Dedifferentiated amniotic fluid mesenchymal stem cell (primary cell): ENCODE measurements at regions not wholly inside any gene's neighbourhood (a gene's known extent, or its start where the extent isn't known, plus 50 kb on each side); places are given as distances from the start of the nearest gene placed in this dataset.

Experiments
- DNase-seq: peaks from one replicate; pipeline ENCODE4 v3.0.0-alpha.2; 2016; ENCODE audit errors: extremely low spot score

DNA sequence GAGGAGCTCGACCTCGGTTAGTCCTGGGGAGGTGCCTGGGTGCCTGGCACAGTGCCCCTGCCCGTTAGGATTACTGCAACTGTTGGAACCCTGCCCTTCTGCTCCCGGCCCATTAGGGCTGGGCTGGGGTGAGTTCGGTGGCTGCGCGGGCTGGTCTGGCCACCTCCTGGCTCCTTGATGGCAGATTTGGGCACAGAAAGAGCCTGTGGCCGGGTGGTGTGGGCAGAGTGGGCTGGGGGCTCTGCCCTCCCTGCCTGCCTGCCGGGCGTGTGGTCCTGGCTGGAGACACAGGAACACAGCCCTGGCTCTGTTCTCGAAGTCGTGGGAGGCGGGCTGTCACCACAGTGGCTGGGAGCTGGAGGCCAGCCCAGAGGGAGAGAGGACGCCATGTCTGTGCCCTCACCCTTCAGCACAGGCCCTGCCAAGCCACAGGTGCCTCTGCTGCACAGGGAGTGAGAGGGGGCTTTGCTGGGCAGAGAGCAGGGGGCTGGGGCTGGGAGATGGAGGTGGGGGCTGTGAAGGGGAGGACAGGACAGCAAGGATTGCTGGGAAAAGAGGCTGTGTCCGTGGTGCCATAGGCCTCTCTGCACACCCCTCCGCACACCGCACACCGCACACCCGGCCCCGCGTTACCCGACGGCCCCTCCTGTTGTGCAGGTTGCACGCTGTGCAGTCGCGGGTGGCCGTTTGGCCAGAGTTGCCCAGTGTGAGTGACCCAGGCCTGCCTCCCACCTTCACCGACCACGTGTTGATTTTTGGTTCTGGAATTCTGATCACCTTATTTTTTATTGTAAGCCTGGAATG lies 236.6 kb upstream of the GSE1 start:
- no peak for DNase-seq

DNA sequence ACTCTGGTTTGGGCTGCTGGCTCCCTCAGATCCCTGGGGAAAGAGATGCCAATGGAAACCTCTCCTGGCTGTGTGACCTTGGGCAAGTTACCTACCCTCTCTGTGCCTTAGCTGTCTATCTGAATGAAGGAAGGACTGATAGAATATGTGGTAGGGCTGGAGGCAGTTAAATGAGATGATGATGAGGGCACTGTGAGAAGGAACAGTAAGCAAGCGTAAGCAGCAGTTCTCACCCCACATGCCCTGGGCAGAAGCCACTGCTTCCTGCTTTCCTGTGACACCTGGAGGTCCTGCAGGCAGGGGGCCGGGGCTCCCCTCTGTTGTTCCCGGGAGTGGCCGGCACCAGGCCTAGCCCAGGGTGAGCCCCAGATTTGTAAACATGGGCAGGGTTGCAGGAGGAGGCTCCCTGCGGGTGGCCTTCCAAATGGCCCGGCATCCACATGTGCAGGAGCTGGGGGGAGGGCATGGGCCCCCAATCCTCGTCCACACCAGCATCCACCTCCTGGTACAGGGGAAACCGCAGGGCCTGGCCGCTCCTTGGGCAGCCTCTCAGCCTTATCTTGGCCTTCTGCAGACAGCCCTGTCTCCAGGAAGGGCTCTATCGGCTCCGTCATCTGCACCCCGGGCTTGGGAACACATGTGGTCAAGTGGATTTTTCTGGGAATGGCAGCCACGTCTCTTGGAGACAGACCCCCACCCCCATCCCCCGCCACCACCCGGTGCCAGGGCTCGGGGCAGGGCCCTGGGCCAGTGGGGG lies 235.6 kb upstream of the GSE1 start:
- DNase-seq, result no peak

DNA sequence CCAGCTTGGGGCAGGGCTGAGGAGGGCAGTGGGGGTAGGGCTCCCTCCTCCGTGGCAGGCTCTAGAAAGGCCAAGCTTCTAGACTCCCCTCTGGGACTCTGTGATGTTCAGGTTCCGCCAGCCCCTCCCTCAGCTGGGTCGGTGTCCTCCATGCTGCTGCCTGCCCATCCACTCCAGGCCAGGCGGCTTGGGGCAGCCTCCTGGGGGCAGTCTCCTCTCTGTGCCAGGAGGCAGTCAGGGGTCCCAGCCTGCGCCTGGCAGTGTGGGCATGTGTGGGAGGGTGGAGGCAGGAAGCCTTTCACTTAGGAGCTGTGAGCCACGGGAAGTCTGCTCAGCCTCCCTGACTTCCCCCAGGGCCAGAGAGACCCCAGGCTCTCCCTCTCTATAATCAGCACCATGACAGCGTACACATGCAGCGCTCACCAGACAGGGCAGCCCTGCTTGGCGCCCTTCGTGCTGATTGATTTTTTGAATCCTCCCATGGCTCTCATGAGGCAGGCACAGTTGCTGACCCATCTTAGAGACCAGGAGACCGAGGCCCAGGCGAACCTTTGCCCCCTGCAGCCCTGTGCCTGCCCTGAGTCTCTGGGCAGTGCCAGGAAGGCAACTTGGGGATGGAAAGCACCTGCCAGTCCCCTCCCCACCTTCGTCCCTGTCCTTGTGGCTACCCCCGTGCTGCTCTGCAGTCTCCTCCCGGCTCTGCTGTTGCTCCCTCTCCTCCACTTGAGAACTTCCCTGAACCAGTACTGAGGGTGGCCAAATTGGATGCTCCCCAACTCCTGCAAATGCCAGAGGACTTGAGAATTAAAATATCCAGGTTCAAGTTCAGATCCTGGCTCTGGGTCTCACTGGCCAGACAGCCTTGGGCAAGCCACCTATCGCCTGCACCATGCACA lies 234.7 kb upstream of the GSE1 start:
- no peak for DNase-seq

DNA sequence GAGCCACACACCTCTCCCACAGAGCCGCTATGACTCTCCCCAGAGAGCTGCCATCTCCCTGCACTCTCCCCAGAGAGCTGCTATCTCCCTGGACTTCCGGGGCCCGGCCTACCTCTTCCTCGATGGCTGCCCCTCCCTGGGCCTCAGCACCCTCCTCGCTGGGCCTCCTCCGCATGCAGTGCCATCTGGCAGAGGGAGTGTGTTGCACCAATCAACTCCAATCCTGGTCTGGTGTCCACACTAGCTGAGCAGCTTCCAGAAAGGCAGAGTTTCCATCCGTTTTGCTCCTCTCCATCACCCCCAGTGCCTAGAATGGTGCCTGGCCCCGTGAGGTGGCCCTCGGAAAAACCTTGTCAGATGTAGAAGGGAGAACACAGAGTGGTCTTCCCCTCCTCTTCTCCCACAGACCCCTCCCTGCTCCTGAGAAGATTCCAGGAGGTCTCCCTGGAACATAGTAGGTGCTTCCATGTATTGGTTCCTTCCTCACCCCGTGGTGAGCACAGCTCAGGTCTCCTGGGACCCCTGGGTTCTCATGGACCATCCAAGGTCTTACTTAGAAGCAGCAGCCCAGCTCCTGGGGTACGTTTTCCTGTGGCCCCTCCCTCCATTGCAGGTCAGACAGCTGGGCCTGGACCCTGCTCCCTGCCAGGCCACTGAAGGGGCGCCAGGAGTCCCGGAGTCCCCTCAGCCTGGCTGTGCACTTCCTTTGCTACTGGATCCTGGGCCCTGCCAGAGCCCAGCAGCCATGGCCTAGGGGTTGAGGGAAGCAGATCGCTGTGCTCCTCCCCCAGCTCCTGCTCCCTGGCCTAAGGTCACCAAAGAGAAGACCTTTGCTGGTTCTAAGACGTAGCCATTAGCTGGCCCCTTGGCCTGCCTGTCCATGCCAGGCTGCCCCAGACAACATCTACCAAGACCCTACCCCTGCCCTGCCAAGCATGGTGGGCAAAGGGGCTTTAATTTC lies 233.8 kb upstream of the GSE1 start:
- no peak for DNase-seq

DNA sequence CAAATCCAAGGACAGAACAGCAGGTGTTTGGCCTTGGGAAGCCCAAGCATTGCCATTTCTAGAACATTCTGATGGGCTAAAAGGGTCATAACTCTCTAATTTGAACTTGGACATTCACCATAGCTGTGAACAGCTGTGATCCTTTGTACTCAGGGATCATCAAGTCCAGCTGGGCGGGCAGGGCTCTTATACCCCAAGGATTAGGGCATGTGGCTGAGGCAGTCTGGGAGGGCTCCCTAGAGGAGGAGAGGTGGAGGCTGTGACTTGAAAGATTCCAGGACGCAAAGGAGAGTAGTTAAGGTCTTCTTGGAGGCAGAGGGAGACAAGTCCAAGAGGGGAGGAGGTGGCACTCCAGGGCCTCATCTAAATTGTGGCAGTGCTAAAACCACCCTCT lies 233.1 kb upstream of the GSE1 start:
- no peak for DNase-seq

DNA sequence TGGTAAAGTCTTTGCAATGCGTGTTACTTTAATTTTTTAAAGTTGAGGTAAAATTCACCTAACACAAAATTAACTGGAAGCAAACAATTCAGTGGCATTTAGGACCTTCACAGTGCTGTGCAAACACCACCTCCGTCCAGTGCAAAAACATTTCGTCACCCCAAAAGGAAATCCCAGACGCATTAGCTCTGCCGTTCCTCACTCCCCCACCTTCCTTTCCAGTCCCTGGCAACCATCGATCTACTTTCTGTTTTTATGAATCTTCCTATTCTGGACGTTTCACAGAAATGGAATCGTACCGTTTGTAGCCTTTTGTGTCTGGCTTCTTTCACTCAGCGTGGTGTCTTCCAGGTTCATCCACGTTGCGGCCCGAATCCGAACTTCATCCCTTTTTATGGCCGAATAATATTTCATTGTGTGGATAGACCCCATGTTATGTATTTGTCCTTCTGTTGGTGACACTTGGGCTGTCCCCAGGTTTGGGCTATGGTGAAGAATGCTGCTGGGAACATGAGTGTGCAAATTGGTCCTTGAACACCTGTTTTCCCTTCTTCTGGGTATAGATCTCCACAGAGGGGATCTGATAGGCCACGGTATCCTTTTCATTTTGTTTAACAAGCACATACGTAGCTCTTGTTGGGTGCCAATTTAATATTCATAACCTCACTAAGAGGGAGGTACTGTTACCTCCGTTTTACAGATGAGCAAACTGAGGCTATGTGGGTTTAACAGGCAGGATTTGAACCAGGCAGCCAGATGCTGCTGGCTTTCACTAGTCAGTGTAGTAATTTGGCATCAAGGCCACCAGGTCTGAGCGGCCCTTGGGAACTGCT lies 232.0 kb upstream of the GSE1 start:
- DNase-seq, result no peak

DNA sequence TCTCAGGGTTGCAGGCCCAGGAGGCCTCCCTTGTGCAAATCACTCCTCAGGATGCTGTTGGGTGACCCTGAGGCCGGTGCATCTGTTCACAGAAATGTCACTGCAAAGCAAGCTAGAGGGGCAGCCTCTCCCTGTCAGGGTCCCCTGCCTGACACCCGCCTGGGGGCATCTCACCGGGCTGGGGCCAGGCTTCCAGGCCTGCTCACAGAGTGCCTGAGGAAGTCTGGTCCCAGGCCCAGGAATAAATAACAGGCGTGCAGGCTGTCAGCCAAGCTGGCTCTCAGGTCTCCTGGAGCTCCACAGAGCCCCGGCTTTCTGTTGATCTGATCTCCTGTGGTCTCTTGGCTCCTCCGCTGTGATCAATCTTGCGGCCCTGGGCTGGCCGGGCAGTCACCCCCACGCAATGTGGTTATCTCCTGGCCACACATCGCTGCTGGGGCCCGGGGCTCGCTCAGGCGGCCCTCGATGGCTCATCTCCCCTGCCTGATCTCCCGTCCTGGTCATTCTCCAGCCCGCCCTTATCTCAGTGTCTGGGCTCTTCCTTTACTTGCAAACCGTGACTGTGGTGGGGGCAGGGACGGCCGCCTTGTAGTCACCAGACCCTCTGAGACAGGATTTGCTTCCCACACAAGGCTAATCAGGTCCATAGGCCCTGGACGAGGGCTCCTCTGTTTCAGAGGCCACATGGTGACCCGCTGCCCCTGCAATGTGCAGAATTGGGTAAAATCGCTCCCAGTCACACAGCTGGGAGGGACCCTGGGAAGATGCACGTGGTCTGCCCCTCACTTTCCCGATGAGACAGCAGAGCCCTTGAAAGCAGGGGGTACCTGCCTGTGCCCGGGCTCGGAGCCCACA lies 231.2 kb upstream of the GSE1 start:
- no peak for DNase-seq

DNA sequence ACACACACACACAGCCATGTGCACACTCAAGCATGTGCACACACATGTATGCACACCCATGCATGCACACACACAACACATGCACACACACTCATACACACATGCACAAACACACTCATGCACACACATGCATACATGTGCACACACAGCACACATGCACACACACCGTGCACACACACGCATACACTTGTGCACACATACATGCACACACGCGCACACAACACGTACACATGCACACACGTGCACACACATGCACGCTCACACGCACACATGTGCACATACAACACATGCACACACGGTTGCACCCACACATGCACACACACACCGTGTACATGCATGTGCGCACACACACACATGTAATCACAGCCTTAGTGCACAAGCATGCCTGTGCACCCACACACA lies 230.4 kb upstream of the GSE1 start:
- no peak for DNase-seq

DNA sequence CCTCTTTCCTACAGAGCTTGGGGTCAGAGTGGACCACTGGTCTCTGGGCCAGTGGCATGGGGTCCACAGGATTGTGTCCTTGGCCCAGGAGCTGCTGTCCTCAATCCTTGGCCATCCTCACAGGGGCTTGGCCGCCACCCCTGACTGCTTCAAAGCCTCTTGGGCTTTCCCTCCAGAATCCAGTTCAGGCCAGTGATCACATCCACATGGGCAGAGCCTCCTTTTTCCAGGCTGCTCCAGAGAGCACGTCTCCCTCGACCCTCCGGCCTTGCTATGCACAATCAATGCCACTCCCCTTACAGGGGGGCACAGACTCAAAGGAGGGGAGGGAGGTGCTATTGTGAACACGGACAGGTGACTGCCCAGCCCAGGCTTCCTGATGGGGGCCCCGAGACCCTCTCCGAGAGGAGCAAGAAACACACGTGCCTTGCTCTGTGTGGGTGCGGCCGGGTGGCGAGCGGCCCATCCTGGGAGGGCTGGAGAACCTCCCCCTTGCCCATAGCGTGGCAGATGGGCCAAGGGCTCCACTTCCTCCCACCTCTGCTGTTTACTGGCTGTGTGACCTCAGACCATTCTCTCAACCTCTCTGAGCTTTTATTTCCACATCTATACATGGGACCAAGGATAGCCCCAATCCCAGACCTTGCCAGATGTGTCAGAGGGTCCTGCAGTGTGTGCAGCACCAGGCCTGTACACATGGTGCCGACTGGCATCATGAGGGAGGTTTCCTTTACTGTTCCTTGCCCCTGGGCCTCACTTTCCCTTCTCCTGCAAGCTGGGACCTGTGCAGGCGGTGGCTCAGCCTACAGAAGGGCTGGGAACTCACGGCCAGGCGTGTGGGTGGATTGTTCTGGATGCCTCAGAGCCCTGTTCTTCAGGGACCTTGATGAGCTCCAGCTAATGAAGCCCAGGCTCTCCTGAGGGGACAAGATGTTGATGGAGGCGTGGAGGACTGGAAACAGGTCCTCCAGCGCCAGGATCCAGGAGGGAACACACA lies 229.0 kb upstream of the GSE1 start:
- DNase-seq, result no peak

DNA sequence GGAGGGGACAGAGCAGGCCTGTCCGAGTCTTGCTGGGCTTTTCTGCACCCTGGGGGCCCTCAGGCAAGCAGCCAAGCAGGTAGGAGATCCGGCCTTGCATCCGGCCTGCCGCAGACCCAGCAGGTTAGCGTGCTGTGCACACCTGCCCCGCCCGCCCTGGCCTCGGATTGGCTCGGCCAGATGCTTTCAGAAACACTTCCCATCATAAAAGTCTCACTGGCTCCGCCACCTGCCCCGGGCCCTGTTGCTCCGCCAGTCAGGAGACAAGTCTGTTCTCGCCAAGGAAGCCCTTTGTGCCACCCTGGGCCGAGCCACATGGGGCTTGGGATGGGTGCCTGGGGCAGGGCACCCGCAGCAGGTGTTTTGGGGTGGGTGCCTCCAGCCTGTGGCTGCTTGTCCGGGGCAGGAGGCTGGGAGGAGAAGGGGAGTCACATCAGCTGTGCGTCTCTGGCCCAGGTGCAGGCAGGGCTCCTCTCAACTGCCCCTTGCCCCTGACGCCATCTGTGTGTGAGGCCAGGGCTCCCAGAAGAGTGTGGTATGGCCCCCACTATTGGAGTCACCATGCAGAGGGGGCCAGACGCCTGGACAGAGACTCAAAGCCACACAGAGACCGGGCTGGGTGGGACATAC lies 228.2 kb upstream of the GSE1 start:
- no peak for DNase-seq

DNA sequence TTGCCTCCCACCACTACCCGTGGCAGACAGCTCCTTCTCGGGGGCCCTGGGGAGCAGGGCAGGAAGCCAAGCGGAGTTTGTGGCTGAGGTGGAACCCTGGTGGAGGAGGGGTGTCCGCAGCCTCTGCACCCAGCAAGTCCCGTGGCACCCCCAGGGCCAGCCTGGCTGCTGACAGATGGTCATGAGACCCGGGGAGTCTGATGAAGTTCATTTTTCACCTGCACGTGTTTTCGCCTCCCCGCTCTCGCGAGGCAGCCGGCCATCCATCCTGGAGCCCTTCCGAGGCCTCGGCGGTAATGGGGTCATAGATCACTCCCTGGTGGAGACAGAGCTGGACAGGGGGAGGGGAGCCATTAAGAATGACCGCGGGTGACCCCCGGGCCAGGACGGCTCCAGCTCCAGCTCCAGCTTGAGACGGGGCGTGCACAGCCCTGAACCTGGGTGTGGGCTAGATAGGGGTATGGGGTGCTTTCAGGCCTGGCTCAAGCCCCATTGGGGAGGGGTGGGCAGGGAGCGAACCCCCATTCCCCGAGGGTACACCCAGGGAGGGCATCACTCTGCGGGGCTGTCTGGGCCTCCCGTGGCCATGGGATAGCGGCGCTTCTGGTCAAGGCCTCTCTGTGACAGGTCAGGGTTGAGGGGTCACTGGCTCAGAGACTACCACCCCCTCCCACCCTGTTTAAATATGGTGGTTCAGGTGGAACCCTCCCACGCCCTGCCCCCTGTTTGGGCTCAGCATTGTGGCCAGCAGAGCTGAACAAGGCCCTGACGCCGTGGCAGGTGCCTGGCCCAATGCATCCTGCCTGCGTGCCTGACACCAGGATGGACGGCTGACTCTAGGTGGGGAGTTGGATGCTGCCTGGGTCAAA lies 227.4 kb upstream of the GSE1 start:
- DNase-seq, result no peak

DNA sequence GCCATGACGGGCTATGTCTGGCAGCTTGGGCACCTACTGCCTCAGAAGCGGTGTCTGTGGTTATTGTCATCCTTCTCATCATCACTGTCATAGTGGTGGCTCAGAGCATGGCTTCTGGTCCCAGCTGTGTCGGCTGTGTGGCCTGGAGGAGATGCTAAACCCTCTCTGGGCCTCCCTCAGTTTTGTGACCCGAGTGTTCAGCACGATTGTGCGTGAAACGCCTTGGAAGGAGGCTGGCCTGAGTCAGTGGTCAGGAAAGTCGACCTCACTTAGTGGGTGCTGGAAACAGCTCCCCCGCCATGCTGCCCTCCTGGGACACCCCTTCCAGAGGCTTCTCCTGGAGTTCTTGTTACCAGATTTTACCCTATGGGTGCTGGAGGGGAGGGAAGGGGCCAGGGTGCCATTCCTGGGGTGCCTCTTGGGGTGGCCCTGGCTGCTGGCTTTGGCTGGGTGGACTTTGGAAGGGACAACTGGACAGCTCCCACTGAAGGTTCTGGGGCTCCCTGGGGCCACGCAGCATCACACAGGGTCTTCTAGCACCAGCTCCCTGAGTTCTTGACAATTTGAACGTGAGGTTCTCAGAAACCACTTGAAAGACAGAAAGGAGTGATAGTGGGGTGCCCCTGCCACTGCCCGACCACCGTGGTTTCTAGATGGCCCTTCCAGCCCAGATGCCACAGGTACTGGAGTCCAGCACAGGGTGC lies 226.5 kb upstream of the GSE1 start:
- DNase-seq, result no peak

DNA sequence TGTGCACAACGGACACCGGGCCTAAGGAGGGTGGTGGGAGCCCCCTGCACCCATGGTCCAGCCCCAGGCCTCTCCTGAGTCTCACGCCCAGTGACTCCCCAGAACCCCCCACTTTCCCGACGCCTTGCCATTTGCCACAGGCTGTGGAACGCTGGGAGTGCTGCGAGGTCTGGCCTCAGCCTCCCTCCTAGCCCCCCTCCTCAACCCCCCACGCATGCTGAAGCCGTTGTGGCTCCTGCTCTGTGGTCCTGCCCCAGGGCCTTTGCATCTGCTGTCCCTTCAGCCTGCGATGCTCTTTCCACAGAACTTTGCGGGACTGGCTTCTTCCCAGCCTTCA lies 226.0 kb upstream of the GSE1 start:
- no peak for DNase-seq

DNA sequence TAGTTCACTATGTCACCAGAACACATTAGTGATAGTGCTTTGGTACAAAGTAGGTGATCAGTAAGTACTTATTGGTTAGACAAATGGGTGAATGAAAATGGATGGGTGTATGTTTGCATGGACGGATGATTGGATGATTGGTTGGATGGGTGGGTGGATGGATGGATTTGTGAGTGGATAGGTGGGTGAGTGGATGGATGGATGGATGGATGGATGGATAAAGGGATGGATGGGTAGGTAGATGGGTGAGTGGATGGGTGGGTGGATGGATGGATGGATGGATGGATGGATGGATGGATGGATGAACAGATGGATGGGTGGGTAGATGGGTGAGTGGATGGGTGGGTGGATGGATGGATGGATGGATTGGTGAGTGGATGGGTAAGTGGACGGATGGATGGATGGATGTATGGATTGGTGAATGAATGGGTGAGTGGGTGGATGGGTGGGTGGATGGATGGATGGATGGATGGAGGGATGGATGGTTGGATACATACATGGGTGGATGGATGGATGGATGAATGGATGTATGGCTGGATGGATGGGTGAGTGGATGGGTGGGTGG lies 225.3 kb upstream of the GSE1 start:
- DNase-seq, result no peak

DNA sequence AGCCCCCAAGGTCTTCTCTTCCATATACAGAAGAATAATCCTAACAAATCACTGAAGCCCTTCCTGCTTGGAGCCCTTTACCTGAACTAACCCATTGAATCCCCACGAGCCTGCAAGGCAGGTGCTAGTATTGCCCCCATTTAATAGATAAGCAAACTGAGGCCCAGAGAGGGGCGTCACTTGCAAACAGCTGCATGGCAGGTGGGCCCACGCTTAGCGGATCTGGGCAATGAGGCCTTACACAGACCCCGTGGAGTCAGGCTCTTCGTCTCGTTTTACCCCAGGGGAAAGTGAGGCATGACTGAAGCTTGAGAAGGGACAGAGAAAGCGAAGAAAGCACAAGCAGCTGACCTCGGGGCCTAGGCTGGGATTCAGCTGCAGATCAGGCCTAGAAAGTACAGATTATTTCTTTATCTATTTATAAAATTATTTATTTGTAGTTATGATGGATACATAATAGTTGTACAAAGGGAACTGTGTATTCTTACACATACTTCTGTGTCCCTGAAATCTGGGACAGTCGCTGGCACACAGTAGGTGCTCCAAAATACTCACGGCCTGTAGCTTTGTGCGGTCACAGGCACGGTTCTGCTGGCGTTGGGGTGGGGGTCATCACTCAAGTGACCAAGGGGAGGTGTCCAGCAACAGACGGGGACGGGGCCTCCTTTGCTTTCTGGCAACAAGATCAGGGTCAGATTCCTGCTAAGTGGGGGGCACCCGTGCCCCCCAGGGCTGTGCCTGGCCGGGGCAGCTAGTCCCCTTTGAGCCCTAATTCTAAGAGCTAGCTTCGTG lies 223.2 kb upstream of the GSE1 start:
- no peak for DNase-seq
